Limb (tissue), 2 donors: ENCODE measurements at regions not wholly inside any gene's neighbourhood (a gene's known extent, or its start where the extent isn't known, plus 50 kb on each side); places are given as distances from the start of the nearest gene placed in this dataset.

ENCODE experiments used
- DNase-seq, 2 donors: peaks; one replicate each; pipeline ENCODE4 v3.0.0-alpha.2; 2016; ENCODE audit errors: extremely low spot score in 2 of 2

DNA sequence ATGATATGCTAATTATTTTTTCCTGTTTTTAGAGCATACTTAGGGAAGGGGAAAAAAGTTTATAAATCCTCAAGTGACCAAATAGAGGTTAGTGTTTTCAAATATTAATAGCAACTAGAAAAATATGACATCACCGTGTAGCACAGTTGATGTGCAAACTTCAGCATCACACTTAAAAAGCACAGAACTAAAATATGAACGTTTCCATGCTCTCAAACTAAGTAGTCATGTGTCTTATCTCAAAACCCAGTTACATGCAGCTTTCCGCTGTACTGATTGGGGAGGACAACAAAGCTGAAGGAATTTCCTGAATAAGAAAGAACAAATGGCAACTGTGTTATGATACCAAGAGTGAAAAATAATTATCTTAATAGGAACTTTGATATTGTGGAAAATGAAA, 903.7 kb downstream of the ADGRL2 start:
- DNase-seq: no peak

DNA sequence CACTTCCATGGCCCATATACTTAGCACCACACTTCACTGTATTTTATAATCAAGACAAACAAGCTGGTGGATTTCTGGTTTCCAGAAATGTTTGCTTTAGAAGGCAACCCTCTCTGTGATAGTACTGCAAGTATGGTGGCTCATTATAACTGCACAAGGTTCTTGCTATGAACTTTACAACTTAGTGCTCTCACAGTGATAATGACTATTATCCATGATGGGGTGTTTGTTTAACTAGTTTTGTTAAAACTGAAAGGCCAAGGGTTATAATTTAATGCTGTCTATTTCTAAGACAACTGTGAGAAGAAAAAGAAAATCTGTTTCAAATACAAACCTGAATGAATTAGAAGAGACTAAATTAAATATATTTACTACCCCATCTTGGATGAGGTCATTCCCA, 903.2 kb downstream of the ADGRL2 start:
- DNase-seq: no peak

DNA sequence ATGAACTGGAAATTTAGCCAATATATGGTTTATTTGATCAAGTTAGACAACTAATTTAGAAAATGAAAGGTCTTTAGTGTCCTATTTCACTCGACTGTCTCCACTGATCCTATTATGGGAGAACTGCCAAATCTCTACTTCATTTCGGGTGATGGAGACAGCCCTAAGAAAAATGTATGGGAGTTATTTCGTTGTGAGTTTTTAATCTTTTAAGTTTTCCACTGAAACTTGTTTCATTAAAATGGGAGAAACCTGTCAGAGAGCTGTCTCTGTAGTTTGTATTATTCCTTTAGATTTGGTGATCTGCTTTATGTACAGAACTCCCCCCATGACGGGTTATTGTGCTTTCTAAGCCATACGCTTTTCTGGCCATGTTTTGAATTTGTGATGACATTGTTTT, 899.7 kb downstream of the ADGRL2 start:
- no peak for DNase-seq

DNA sequence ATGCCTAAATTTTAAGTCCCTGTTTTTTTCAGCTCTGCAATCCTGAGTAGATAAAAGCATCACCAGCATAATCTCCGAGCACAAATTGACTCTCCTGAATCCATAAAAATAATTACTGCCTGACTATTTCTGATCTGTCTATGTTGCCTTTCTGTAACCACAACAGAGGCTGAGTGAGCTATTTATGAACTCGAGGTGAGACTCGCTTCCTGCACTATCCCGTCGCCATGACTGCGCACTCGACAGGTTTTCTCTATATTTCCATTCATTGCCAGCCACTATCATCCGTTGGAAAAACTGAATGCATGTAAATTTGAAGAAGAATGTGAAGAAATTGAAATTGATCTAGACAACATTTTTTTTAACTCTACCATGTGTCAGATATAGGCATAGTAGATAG, 897.2 kb downstream of the ADGRL2 start:
- DNase-seq: no peak

DNA sequence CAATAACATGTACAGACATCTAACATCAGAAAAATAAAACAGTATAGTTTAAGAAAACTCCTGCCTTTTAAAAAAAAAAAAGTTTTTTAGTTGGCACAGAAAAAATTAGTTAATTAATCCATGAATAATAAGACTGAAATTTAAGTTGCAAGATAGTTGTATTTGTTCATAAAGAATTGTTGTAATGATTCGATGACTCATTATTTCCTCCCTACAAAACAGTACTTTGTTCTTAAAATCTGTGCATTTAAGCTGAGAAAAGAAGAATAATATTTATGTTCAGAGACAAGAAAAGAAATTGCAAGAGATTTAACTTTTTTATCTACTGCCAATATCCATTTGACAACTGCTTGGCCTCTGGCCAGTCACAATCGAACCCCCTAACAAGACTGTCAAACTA, 894.7 kb downstream of the ADGRL2 start:
- no peak for DNase-seq

DNA sequence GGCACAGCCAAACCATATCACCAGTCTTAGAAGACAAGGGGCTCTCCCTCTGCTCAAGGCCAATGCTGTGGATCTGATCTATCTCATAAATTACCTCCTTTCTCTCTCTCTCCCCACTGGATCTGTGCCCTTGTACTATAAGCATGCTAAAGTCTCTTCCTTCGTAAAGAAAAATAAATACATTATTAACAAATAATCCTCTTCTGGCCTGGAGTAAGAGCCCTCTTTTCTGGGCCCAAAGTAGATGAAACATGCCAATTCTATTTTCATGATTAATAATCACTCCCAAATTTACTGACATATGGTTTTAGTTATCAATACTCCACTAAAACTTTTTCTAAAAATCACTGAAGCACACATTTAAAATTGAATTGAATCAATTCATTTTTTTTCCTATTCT, 889.7 kb downstream of the ADGRL2 start:
- no peak for DNase-seq

DNA sequence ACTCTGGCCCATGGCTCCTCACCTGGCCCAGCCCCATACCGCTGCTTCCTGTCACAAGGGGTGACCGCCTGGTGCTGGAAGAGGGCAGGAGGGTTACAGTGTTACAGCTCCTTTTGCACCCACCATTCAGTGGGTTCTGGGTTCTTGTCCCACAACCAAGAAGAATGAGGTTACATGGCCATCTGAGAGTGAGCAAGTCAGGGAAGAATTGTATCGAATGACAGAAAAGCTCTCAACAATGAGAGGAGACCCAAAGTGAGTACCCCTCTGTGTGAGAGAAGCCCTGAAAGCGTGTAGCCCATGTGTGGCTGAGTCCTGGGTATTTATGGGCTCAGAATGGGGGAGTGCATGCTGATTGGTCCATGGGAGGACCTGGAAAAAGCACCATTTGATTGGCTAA, 888.5 kb downstream of the ADGRL2 start:
- no peak for DNase-seq

DNA sequence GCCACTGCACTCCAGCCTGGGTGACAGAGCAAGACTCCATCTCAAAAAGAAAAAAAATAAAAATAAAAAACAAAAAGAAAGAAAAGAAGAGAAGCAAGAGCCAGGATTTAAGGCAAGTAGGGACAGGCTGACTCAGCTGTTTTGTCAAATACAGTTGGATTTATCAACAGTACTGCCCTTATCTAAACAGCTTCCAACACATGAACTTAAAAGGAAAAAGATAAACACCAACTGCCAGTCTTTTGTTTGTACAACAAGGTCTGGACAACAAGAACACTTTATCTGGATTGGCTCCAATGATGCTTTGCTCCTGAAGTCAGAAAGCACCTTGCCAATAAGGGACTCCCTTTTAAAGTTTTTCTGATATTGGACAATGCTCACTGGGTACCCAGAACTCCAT, 886.0 kb downstream of the ADGRL2 start:
- no peak for DNase-seq

DNA sequence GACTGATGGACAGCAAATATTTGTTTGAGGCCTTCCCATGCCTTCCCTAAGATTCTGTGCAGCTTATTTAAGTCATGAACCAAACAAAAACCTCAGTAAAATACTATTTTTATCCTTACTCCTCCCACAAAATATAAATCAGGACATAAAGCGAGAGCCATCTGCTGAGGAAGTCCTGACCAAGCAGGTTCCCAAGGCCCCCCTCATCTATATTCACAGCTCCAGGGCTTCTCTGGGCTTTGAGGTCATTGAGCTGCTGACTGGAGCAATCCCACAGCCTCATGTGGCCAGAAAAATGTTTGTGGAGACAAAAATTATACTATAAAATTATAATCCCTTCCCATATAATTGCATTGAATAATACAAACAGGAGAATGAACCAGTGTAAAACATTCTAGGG, 846.2 kb downstream of the ADGRL2 start:
- no peak for DNase-seq

DNA sequence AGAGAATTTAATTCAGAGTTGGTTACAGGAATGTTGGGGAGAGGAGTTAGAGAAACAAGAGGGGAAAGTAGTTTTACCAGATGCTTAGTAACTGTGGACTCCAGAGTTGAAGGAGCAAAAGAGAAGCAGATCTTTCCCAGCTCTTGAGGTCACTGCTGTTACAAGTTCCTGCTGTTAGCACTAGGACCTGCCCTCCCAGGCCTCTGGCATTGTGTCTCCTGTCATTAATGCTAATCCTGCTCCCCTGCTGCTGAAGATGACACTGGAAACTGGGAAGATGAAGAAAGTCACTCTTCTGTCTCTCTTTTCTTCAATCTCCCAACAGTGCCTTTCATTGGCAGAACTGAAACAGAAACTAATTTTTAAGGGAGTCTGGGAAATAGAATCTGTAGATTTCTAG, 845.6 kb downstream of the ADGRL2 start:
- DNase-seq: no peak

DNA sequence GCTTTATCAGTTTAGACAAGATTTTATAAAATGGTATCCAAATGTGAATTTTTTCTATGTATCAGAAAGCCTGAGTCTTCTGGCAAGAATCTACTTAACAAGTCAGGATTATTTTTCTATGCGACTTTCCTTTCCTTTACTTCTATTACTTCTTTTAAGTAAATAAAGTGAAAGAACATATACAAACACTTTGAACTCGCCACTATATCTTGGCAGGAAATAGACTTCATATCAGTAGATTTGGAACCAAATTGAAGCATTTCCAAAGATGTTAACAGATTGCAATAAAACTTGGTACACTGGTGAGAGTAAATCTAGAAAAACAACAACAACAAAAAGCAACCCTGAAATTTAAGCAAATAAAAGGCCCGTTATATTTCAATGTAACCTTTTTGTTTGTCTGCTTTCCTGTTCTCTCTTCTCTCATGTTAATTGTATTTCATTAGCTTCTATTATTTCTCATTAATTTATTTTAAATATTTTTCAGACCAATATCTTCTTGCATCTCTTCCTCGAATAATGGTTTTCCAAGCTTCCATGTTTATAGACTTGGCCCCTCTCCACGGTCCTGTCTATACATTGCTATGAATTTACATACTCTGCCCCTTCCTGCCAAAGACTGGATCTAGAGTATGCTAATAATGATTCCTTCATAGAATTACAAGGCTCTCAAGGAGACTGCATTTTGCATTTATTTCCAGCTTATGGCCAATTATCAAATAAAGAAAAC, 843.6 kb downstream of the ADGRL2 start:
- DNase-seq: no peak

DNA sequence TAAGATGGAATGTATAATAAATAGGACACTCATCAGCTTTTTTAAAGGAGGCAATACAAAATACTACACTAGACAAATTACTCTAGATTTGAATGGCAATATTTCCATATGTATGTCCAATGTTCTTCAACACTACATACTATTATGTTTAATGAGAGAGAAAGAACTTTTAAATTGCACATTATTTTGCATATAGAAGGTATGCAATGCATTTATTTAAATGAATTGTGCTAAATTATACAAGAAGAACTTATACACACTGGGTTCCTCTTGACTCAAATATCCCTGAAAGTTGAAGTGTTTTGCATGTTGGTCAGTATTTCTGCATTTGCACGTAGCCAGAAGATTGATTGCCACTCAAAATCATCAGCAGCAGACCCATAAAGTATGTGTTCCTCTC, 839.6 kb downstream of the ADGRL2 start:
- DNase-seq: no peak

DNA sequence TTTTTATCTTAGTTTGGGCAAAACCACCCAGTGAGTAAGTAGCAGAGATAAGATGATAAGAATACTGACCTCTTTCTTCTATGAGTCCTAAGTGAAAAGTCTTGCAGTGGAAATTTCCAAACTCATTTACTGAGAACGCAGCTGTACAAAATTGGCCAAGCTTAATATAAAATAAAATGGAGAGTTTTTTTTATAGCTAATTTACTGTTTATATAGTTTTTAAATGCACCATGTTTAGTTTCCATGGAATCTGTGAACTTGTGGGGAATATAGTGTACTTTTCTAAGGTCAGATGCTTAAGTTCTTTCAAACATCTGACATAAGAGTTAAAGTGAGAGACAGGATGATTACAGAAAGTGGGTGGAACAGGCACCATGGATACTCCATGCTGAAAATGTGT, 833.5 kb downstream of the ADGRL2 start:
- no peak for DNase-seq

DNA sequence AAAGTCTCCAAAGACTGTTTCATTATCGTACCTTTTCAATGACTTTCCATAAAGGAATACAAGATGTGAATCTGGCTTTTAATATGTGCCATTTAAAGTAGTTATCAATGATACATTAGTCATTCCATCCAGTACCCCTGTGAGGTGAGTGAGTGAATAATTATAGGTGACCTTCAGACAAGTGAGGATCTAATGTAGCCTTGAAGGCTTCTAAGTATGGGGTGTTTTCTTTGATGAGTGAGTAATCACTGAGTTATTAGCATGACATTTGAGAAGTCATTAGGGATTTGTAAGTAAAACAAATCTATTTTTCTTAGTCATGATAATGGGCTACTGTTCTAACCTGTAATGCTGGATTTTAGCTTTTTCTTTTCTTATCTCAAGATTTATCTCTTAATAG, 831.4 kb downstream of the ADGRL2 start:
- no peak for DNase-seq

DNA sequence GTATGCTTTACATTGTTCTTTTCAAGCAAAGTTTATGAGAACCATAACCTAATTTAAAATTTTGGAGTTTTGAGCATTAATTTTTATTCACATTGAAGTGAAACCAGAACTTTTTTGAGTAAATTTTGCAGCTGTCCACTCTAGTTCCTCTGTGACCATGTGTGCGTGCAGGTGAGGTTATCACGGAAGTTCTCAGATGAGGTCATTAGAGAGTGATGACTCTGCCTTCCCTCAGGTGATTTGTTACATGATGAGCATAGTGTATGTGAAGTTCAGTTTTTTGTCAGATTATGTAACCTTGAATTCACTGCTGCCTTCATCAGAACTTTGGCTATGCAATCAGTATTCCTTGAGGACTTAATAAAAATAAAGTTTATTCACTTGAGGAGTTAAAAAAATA, 828.2 kb downstream of the ADGRL2 start:
- no peak for DNase-seq

DNA sequence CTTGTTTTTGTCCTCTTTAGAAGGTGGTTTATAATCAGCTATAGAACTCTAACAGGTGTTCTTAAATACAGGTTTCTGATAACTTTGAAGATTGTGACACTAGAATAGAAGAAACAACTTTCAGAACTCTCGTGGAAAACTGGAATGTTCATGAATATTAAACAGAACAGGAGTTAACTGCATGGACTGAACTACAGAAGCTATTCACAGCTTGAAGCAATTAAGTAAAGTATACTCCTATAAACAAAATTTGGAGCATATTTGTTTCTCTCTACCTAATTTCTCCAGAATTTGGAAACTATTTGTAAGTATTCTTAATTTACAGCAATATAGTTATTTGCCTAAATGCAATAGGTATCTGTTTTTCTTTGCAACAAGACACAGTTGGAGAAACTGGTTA, 824.8 kb downstream of the ADGRL2 start:
- no peak for DNase-seq

DNA sequence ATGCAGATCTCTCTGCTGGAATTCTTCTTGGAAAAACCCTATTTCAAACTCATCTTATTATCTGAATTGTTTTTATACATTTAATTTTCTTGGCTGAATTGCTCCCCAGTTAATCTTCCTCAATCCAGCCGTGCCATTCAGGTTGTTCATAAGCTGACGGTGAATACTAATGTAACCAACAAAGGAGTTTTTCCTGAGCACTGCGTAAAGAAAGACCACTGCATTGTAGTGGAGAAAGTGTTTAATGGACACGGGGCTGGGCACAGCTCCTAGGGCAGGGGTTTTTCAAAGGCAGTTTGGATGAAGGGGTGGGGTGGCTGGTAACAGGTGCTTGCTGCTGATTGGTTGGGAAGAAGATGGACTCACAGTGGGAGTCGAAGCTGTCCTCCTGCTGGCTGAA, 820.3 kb downstream of the ADGRL2 start:
- DNase-seq: no peak

DNA sequence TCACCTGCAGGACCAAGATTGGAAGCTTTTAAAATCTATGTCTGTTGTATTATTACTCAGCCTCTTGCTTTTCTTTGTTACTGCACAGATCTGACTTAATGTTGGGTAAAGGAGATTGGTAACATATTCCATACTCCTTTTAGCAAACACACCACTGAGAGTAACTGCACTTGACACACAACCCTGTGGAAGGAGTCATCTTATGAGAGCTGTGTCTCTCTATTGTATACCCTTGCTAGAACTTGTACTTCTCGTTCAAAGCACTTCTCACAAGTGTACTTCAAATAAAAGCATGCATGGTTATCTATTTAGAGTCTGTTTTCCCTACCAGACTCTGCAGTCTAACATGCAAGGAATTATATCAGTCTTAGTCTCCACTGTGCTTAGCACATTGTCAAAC, 813.4 kb downstream of the ADGRL2 start:
- DNase-seq: no peak

DNA sequence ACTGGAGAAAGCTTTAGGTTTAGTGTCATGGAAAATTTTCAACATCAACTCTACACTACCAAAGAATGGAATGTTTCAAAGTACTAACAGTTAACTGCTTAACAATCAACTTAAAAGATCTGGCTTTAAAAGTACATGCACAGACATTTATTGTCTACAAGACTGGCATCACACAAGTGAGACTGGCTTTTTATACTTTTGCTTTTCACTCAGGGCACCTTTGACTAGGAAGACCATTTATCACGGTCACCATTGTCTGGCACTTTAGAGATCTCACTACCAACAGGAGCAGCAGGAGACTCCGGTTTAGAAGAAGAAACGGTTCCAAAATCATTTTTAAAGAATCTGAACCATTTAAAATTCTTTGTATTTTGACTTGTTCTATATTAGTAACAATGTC, 812.3 kb downstream of the ADGRL2 start:
- DNase-seq: no peak

DNA sequence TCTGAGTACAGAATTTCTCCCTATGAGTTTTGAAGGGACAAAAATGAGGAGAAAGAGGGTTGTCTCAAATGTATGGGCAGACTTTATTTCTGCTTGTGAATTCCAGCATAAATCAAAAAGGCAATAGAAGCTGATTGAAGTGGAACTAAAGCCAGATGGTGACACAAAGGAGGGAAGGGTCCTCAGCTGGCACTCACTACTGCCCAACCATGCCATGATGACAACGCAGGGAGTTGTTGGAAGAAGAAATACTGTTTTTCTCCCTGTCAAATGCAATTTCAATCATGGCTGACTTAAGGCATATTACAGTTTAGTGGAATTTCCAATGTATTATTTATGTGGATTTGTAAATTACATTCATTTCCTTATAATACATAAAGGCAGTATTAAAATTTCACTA, 805.8 kb downstream of the ADGRL2 start:
- no peak for DNase-seq

DNA sequence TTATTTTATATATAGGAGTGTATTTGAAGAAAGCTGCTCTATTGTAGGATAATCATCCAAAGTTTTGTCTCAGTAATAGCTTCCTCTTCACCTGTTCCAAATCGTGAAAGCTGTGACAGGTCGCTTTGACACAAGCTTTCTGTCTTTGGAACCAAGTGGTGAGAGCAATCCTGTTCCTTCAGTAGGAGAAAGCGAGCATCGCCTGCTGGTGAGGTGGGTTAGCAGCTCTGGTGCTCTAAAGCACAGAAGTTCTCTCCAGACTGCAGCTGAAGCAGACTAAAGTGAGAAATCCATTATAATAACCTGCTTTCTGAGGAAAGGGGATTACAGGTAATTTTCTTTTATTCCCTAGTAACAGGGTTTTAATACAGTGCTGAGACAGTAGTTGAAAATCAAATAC, 803.8 kb downstream of the ADGRL2 start:
- DNase-seq: peak in 1 of 2 donors; percentile 37

DNA sequence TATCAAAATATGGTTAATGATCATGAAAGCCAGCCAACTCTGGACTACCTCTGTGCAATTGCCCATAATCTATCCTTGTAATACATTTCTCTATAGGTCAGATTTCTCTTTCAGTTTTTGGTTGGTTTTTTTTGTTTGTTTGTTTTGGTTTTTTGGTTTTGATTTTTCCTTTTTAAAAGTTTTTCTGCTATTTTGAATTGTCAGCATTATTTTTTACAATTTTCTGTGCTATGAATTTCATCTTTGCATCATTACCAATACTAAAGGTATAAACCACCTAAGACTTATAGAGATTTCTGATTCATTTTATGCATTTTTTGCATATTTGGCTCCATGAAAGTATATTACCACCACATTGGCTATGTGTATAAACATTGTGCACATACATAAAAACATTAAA, 799.6 kb downstream of the ADGRL2 start:
- no peak for DNase-seq

DNA sequence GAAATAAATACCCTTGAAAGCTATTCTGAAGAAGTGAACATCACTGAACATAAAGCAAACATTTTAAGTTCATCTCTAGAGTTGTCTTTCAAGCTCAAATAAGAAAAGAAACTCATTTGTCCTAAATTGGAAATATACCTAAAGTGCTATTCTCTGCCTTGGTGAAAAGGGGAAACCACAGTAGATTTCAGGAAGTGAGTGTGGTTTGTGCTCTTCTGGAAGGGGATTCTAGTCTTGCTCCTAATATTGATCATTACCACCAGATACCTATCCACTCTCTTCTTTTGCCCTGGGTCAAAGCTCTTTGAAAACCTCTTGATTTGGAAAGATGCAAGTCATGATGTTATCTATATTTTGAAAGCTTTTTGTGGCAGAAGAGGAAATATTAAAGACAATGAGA, 798.1 kb downstream of the ADGRL2 start:
- no peak for DNase-seq

DNA sequence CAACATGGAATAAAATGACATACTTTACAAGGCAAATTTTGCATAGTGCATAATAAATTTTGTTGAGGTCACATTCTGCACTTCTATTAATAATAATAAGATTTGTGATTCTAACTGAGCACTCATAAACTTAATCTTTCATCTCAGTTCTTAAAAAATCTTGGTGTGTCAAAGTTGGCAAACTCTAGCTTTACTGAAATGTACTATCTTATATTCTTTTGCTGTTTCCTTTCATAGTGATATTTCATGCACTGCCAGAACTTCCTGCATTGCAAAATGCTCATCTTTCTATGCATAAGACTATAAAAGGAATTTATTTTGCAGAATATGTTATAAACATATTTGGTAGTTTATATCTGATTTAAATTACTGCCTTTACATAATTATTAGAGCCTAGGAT, 797.6 kb downstream of the ADGRL2 start:
- no peak for DNase-seq
